Kidney epithelial cell (primary cell): ENCODE measurements at regions not wholly inside any gene's neighbourhood (a gene's known extent, or its start where the extent isn't known, plus 50 kb on each side); places are given as distances from the start of the nearest gene placed in this dataset.

ENCODE experiments used
- DNase-seq: peaks from one replicate; pipeline ENCODE4 v3.0.0-alpha.2; 2010; ENCODE audit warnings: low read depth
- H3K27me3 ChIP-seq: 2 replicates; pipeline ENCODE4 v1.6.0; 2011; ENCODE audit warnings: low read length; ENCODE audit not compliant: control insufficient read depth, insufficient read depth
- H3K36me3 ChIP-seq: 2 replicates; pipeline ENCODE4 v1.5.1; 2011; ENCODE audit warnings: low read length; ENCODE audit not compliant: control insufficient read depth, insufficient read depth
- H3K4me3 ChIP-seq: 2 replicates; pipeline ENCODE4 v1.5.1; 2011; ENCODE audit warnings: low read depth, mild to moderate bottlenecking, control low read depth, low read length
- TF ChIP-seq, protein P1 (sequence below): IDR thresholded peaks from 2 replicates; pipeline ENCODE4 v1.5.1; 2011; ENCODE audit warnings: mild to moderate bottlenecking, moderate library complexity, low read length, control low read depth, inconsistent platforms; ENCODE audit not compliant: insufficient read depth, poor library complexity, severe bottlenecking

DNA sequence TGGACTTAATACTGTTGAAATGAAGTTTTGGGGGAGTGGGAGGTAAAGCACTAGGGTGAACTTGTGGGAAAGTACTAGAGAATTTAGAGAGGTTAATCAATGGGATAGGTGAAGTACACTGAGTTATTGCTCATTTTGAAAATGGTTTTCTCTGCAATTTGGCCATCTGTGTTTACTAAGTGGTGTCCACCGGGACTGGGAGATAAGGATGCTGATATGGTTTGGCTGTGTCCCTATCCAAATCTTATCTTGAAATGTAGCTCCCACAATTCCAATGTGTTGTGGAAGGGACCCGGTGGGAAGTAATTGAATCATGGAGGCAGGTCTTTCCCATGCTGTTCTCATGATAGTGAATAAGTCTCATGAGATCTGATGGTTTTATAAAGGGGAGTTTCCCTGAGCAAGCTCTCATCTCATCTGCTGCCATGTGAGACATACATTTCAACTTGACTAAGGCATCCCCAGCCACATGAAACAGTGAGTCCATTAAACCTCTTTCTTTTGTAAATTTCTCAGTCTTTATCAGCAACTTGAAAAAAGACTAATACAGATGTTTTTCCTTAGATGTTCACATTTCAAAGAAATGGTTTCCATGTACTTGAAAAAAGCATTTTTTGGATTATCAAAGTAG, 1569.4 kb upstream of the PRR20A start:
- H3K4me3 ChIP-seq: no peak overlapping the region
- TF ChIP-seq, protein P1, sequence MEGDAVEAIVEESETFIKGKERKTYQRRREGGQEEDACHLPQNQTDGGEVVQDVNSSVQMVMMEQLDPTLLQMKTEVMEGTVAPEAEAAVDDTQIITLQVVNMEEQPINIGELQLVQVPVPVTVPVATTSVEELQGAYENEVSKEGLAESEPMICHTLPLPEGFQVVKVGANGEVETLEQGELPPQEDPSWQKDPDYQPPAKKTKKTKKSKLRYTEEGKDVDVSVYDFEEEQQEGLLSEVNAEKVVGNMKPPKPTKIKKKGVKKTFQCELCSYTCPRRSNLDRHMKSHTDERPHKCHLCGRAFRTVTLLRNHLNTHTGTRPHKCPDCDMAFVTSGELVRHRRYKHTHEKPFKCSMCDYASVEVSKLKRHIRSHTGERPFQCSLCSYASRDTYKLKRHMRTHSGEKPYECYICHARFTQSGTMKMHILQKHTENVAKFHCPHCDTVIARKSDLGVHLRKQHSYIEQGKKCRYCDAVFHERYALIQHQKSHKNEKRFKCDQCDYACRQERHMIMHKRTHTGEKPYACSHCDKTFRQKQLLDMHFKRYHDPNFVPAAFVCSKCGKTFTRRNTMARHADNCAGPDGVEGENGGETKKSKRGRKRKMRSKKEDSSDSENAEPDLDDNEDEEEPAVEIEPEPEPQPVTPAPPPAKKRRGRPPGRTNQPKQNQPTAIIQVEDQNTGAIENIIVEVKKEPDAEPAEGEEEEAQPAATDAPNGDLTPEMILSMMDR: no peak
- DNase-seq: no peak
- no peaks in the 10 kb centered on the region for H3K27me3 ChIP-seq
- H3K36me3 ChIP-seq: no peaks in the 10 kb centered on the region

GRCh38 chr13:55572408-55572807, 1568.3 kb upstream of the PRR20A start:
- H3K36me3 ChIP-seq: no peaks in the 10 kb centered on the region
- TF ChIP-seq, protein P1: no peak
- DNase-seq: no peak
- no peak overlapping the region for H3K4me3 ChIP-seq
- no peaks in the 10 kb centered on the region for H3K27me3 ChIP-seq

GRCh38 chr13:55572862-55573261, 1567.9 kb upstream of the PRR20A start:
- H3K4me3 ChIP-seq: no peak overlapping the region
- TF ChIP-seq, protein P1: no peak
- DNase-seq: no peak
- no peaks in the 10 kb centered on the region for H3K36me3 ChIP-seq
- H3K27me3 ChIP-seq: no peaks in the 10 kb centered on the region

DNA sequence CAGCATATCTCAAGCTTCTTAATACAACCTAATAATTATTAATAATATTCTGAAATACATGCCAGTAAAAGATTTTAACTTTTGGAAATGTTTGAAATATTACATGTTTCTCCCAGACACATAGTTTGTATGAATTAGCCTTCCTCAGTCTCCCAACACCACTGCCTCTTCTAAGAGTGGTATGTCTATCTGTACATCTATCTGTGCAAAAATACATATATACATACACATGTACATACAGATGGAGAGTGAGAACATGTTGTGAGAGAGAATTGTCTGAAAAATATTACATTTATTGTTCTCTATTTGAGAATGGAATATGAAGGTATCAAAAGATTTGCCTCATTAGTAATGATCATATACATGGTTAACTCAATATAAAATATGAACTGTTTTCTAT, 1567.2 kb upstream of the PRR20A start:
- no peaks in the 10 kb centered on the region for H3K36me3 ChIP-seq
- H3K27me3 ChIP-seq: no peaks in the 10 kb centered on the region
- H3K4me3 ChIP-seq: no peak overlapping the region
- DNase-seq: no peak
- TF ChIP-seq, protein P1: no peak

GRCh38 chr13:55576389-55576788, 1564.3 kb upstream of the PRR20A start:
- no peak overlapping the region for H3K4me3 ChIP-seq
- DNase-seq: no peak
- no peaks in the 10 kb centered on the region for H3K36me3 ChIP-seq
- TF ChIP-seq, protein P1: no peak
- no peaks in the 10 kb centered on the region for H3K27me3 ChIP-seq

GRCh38 chr13:55577082-55577846, 1563.5 kb upstream of the PRR20A start:
- H3K4me3 ChIP-seq: no peak overlapping the region
- no peaks in the 10 kb centered on the region for H3K27me3 ChIP-seq
- TF ChIP-seq, protein P1: no peak
- no peak for DNase-seq
- no peaks in the 10 kb centered on the region for H3K36me3 ChIP-seq
